Eye (tissue), 1 donor: ENCODE measurements at regions not wholly inside any gene's neighbourhood (a gene's known extent, or its start where the extent isn't known, plus 50 kb on each side); places are given as distances from the start of the nearest gene placed in this dataset.

Source experiments
- DNase-seq: peaks from one replicate; pipeline ENCODE4 v3.0.0-alpha.2; 2015

- DNase-seq = no peak
Measured at GRCh38 chr2:12932192-12932591, 215.5 kb downstream of the TRIB2 start.

- DNase-seq = peak; percentile 58
Measured at GRCh38 chr2:12934146-12934756, 217.5 kb downstream of the TRIB2 start.

- DNase-seq = peak; percentile 75
Measured at GRCh38 chr2:12935222-12935621, 218.5 kb downstream of the TRIB2 start.

GRCh38 chr2:12935796-12936195 is 219.1 kb downstream of the TRIB2 start:
- DNase-seq = peak; percentile 44

GRCh38 chr2:12941203-12941602 is 224.5 kb downstream of the TRIB2 start:
- no peak for DNase-seq

GRCh38 chr2:12948231-12948960 is 231.7 kb downstream of the TRIB2 start:
- DNase-seq = peak; percentile 23

- DNase-seq = no peak
Measured at GRCh38 chr2:12948961-12949353, 232.2 kb downstream of the TRIB2 start.

- DNase-seq = no peak
Measured at GRCh38 chr2:12949406-12949805, 232.7 kb downstream of the TRIB2 start.

- no peak for DNase-seq
Measured at GRCh38 chr2:12950174-12950573, 233.4 kb downstream of the TRIB2 start.

GRCh38 chr2:12950957-12951656 is 234.4 kb downstream of the TRIB2 start:
- DNase-seq = peak; percentile 30

- DNase-seq = no peak
Measured at GRCh38 chr2:12951657-12951973, 234.9 kb downstream of the TRIB2 start.

GRCh38 chr2:12953596-12953995 is 236.9 kb downstream of the TRIB2 start:
- DNase-seq = no peak

GRCh38 chr2:12955864-12956263 is 239.1 kb downstream of the TRIB2 start:
- DNase-seq = no peak

- no peak for DNase-seq
Measured at GRCh38 chr2:12957251-12957650, 240.5 kb downstream of the TRIB2 start.

GRCh38 chr2:12959935-12960334 is 243.2 kb downstream of the TRIB2 start:
- no peak for DNase-seq

- DNase-seq = no peak
Measured at GRCh38 chr2:12960671-12961070, 243.9 kb downstream of the TRIB2 start.

GRCh38 chr2:12964904-12965539 is 248.3 kb downstream of the TRIB2 start:
- no peak for DNase-seq

- DNase-seq = peak; percentile 23
Measured at GRCh38 chr2:12965540-12966269, 249.0 kb downstream of the TRIB2 start.

GRCh38 chr2:12967804-12968203 is 251.1 kb downstream of the TRIB2 start:
- DNase-seq = no peak

- no peak for DNase-seq
Measured at GRCh38 chr2:12968399-12968798, 251.7 kb downstream of the TRIB2 start.

GRCh38 chr2:12970861-12971260 is 254.1 kb downstream of the TRIB2 start:
- no peak for DNase-seq

GRCh38 chr2:12971581-12972365 is 255.0 kb downstream of the TRIB2 start:
- no peak for DNase-seq
